A673 (cell line): ENCODE measurements at regions not wholly inside any gene's neighbourhood (a gene's known extent, or its start where the extent isn't known, plus 50 kb on each side); places are given as distances from the start of the nearest gene placed in this dataset.

Experiments
- EZH2 ChIP-seq: fragments of 200-600 bp; sonication (generic); IDR thresholded peaks from 2 replicates; pipeline ENCODE4 v1.6.1; 2017; ENCODE audit warnings: borderline replicate concordance, low read depth, mild to moderate bottlenecking, mixed read lengths, antibody characterized with exemption, low read length; ENCODE audit not compliant: poor library complexity, severe bottlenecking
- TF ChIP-seq, protein P1 (sequence below): fragments of 300-800, 200-600 bp; sonication (generic); conservative IDR thresholded peaks from 2 replicates; pipeline ENCODE4 v1.5.1; 2017; ENCODE audit warnings: low read depth, mild to moderate bottlenecking, antibody characterized with exemption, low read length, moderate library complexity, mixed read lengths

DNA sequence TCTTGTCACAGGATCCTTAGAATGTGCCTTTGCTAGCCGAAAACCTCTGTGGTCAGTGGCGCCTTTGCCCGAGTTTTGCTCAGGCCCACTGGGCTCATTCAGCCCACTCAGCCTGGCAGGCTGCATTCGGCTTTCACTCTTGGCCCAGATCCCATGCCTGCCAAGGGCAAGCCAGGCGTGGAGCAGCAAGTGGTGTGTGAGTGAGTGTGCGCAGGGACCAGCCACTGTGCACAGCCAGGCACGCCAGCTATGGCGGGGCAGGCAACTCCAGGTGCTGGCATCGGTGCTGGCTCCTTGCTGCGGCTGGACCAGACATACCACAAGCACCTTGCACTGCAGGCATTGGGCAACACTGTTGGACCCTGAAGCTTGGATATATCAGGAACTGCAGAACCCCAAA, 1145.1 kb upstream of the NCAM2 start:
- TF ChIP-seq, protein P1, sequence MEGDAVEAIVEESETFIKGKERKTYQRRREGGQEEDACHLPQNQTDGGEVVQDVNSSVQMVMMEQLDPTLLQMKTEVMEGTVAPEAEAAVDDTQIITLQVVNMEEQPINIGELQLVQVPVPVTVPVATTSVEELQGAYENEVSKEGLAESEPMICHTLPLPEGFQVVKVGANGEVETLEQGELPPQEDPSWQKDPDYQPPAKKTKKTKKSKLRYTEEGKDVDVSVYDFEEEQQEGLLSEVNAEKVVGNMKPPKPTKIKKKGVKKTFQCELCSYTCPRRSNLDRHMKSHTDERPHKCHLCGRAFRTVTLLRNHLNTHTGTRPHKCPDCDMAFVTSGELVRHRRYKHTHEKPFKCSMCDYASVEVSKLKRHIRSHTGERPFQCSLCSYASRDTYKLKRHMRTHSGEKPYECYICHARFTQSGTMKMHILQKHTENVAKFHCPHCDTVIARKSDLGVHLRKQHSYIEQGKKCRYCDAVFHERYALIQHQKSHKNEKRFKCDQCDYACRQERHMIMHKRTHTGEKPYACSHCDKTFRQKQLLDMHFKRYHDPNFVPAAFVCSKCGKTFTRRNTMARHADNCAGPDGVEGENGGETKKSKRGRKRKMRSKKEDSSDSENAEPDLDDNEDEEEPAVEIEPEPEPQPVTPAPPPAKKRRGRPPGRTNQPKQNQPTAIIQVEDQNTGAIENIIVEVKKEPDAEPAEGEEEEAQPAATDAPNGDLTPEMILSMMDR = no peak
- TF ChIP-seq EZH2 = no peak
